Gastrocnemius medialis (tissue), 4 donors: ENCODE measurements at regions not wholly inside any gene's neighbourhood (a gene's known extent, or its start where the extent isn't known, plus 50 kb on each side); places are given as distances from the start of the nearest gene placed in this dataset.

Experiments used
- POLR2A ChIP-seq, 2 donors: fragments of 450-650 bp; IDR thresholded peaks; one replicate each; pipeline ENCODE4 v1.6.1; 2017; ENCODE audit warnings: antibody characterized with exemption in 2 of 2, mild to moderate bottlenecking in 2 of 2, moderate library complexity in 2 of 2
- TF ChIP-seq, protein P1 (sequence below), 5 experiments: fragments of 450-650 bp in 3 of 5; fragments of 200-600 bp in 2 of 5; sonication (generic) in 2 of 5; IDR thresholded peaks in 4 of 5; conservative IDR thresholded peaks in 1 of 5; 1 replicate in 4 of 5; 2 replicates in 1 of 5; pipeline ENCODE4 v1.5.1; 2016 to 2019; ENCODE audit warnings: antibody characterized with exemption in 5 of 5, mild to moderate bottlenecking in 3 of 5, moderate library complexity in 3 of 5

- TF ChIP-seq, protein P1, sequence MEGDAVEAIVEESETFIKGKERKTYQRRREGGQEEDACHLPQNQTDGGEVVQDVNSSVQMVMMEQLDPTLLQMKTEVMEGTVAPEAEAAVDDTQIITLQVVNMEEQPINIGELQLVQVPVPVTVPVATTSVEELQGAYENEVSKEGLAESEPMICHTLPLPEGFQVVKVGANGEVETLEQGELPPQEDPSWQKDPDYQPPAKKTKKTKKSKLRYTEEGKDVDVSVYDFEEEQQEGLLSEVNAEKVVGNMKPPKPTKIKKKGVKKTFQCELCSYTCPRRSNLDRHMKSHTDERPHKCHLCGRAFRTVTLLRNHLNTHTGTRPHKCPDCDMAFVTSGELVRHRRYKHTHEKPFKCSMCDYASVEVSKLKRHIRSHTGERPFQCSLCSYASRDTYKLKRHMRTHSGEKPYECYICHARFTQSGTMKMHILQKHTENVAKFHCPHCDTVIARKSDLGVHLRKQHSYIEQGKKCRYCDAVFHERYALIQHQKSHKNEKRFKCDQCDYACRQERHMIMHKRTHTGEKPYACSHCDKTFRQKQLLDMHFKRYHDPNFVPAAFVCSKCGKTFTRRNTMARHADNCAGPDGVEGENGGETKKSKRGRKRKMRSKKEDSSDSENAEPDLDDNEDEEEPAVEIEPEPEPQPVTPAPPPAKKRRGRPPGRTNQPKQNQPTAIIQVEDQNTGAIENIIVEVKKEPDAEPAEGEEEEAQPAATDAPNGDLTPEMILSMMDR (IDR thresholded peaks at IDR 0.05 in 4 of 5, conservative IDR thresholded peaks at IDR 0.05 in 1 of 5) = no peak
- no peak for TF ChIP-seq POLR2A (IDR thresholded peaks at IDR 0.05)
Measured at GRCh38 chr6:95244751-95245150, 332.6 kb upstream of the MANEA start.
